CD14-positive monocyte (primary cell): ENCODE measurements at regions not wholly inside any gene's neighbourhood (a gene's known extent, or its start where the extent isn't known, plus 50 kb on each side); places are given as distances from the start of the nearest gene placed in this dataset.

ENCODE experiments used
- DNase-seq, 3 donors: peaks; one replicate each; pipeline ENCODE4 v3.0.0-alpha.2; 2011 to 2022
- H2AFZ ChIP-seq: 2 replicates; pipeline ENCODE4 v1.6.0; 2012; ENCODE audit warnings: mild to moderate bottlenecking, low read depth, low read length, inconsistent platforms; ENCODE audit not compliant: insufficient read depth, poor library complexity, severe bottlenecking
- H3K27ac ChIP-seq, 2 donors: 1 replicate in 1 of 2; 2 replicates in 1 of 2; pipeline ENCODE4 v1.5.1; 2012 to 2013; ENCODE audit warnings: low read length in 2 of 2, control low read depth in 1 of 2, inconsistent platforms in 1 of 2, low read depth in 1 of 2, mild to moderate bottlenecking in 1 of 2
- H3K27me3 ChIP-seq, 2 donors: one replicate each; pipeline versions ENCODE4 v1.6.0 to v1.6.1; 2011 to 2013; ENCODE audit warnings: low read length in 2 of 2; ENCODE audit not compliant: control insufficient read depth in 2 of 2, insufficient read depth in 2 of 2
- H3K36me3 ChIP-seq, 2 donors: replicated peaks in 1 of 2; 1 replicate in 1 of 2; 2 replicates in 1 of 2; pipeline versions ENCODE4 v1.5.1 to v1.6.1; 2012 to 2013; ENCODE audit warnings: low read length in 2 of 2, control low read depth in 1 of 2, inconsistent platforms in 1 of 2, mild to moderate bottlenecking in 1 of 2; ENCODE audit not compliant: insufficient read depth in 2 of 2, control insufficient read depth in 1 of 2
- H3K4me1 ChIP-seq, 2 donors: 1 replicate in 1 of 2; 2 replicates in 1 of 2; pipeline versions ENCODE4 v1.5.1 to v1.6.1; 2012 to 2013; ENCODE audit warnings: low read length in 2 of 2, control low read depth in 1 of 2, inconsistent platforms in 1 of 2, mild to moderate bottlenecking in 1 of 2, moderate library complexity in 1 of 2; ENCODE audit not compliant: insufficient read depth in 2 of 2, control insufficient read depth in 1 of 2
- H3K4me2 ChIP-seq: replicated peaks from 2 replicates; pipeline ENCODE3; 2012; ENCODE audit warnings: low read length, moderate library complexity, mild to moderate bottlenecking; ENCODE audit not compliant: poor library complexity, severe bottlenecking; ENCODE audit errors: extremely low read depth
- H3K4me3 ChIP-seq, 3 experiments: fragments of 200-600 bp in 1 of 3; sonication (generic) in 1 of 3; replicated peaks in 1 of 3; 1 replicate in 2 of 3; 2 replicates in 1 of 3; pipeline ENCODE4 v1.5.1; 2011 to 2013; ENCODE audit warnings: low read length in 3 of 3, mild to moderate bottlenecking in 3 of 3, control low read depth in 2 of 3, low read depth in 2 of 3, inconsistent platforms in 1 of 3, moderate library complexity in 1 of 3
- H3K79me2 ChIP-seq: 2 replicates; pipeline ENCODE4 v1.6.0; 2012; ENCODE audit warnings: mild to moderate bottlenecking, control low read depth, inconsistent platforms, low read length, moderate library complexity; ENCODE audit not compliant: insufficient read depth
- H3K9ac ChIP-seq: 2 replicates; pipeline ENCODE4 v1.6.0; 2017; ENCODE audit warnings: low read length, mild to moderate bottlenecking; ENCODE audit not compliant: insufficient read depth, poor library complexity, severe bottlenecking
- H3K9me3 ChIP-seq, 2 donors: replicated peaks in 1 of 2; 1 replicate in 1 of 2; 2 replicates in 1 of 2; pipeline versions ENCODE4 v1.5.1 to v1.6.1; 2012 to 2013; ENCODE audit warnings: low read length in 2 of 2, control low read depth in 1 of 2; ENCODE audit not compliant: control insufficient read depth in 1 of 2, insufficient read depth in 1 of 2
- H4K20me1 ChIP-seq: 2 replicates; pipeline ENCODE4 v1.6.0; 2012; ENCODE audit warnings: mild to moderate bottlenecking, low read length, control low read depth, moderate library complexity; ENCODE audit not compliant: insufficient read depth
- H3K27ac Mint-ChIP-seq, 7 donors: one replicate each; pipeline ENCODE4 v1.8.0; 2020; ENCODE audit warnings: mild to moderate bottlenecking in 7 of 7, mixed read lengths in 7 of 7, moderate library complexity in 6 of 7, inconsistent platforms in 2 of 7
- H3K27me3 Mint-ChIP-seq, 3 donors: one replicate each; pipeline ENCODE4 v1.8.0; 2021 to 2022; ENCODE audit warnings: low read depth in 3 of 3, mild to moderate bottlenecking in 3 of 3, mixed read lengths in 3 of 3, moderate library complexity in 3 of 3, inconsistent platforms in 1 of 3
- H3K36me3 Mint-ChIP-seq, 2 donors: one replicate each; pipeline ENCODE4 v1.8.0; 2020; ENCODE audit warnings: mixed read lengths in 2 of 2, inconsistent platforms in 1 of 2, mild to moderate bottlenecking in 1 of 2
- H3K4me1 Mint-ChIP-seq: one replicate; pipeline ENCODE4 v1.8.0; 2020; ENCODE audit warnings: mild to moderate bottlenecking, mixed read lengths
- H3K4me3 Mint-ChIP-seq, 2 donors: one replicate each; pipeline ENCODE4 v1.8.0; 2020; ENCODE audit warnings: mild to moderate bottlenecking in 2 of 2, mixed read lengths in 2 of 2, moderate library complexity in 1 of 2
- H3K9me3 Mint-ChIP-seq, 7 donors: one replicate each; pipeline ENCODE4 v1.8.0; 2020 to 2022; ENCODE audit warnings: mixed read lengths in 7 of 7, mild to moderate bottlenecking in 6 of 7, moderate library complexity in 6 of 7, inconsistent platforms in 2 of 7
- CTCF ChIP-seq: fragments of 200-600 bp; IDR thresholded peaks from one replicate; pipeline ENCODE4 v1.8.0; 2022; ENCODE audit warnings: antibody characterized with exemption, mild to moderate bottlenecking
- WGBS: methylation state at CpG from one replicate; pipeline ENCODE4 v1.1.5; 2013; ENCODE audit warnings: missing lambda C conversion rate; ENCODE audit not compliant: insufficient coverage; 5-methylcytosine and 5-hydroxymethylcytosine counted together
- intact Hi-C, 2 donors: fragments of 100-400 bp; cut with micrococcal nuclease; formaldehyde crosslinking; loops; one replicate each; pipeline versions ENCODE4 v1.15.0 to v1.15.1; 2023

GRCh38 chr4:185997296-185997695 lies 71.7 kb upstream of the TLR3 start:
- Mint-ChIP-seq H3K4me3 (no peak overlapping the region), H3K27ac (no peak overlapping the region), H3K4me1 (no peaks in the 10 kb centered on the region), H3K27me3 (peaks cover 0 to 2% (median 2%) of the 10 kb centered on the region in 3 donors), H3K36me3 (no peaks in the 10 kb centered on the region), H3K9me3 (peaks cover 0 to 2% (median 1%) of the 10 kb centered on the region in 7 donors)
- Histone ChIP-seq H2AFZ (no peak overlapping the region), H3K9ac (no peak overlapping the region), H3K27me3 (no peaks in the 10 kb centered on the region), H4K20me1 (no peaks in the 10 kb centered on the region), H3K27ac (no peak overlapping the region), H3K4me1 (no peaks in the 10 kb centered on the region), H3K36me3 (no peaks in the 10 kb centered on the region), H3K4me3 (no peak overlapping the region), H3K79me2 (no peaks in the 10 kb centered on the region), H3K4me2 (no peak overlapping the region), H3K9me3 (no peaks in the 10 kb centered on the region)
- no peak for TF ChIP-seq CTCF
- intact Hi-C loops, result no loop called here
- no peak for DNase-seq
- WGBS, result 92% methylated on average over 5 of the region's 7 CpGs

- Histone ChIP-seq H3K79me2 (no peaks in the 10 kb centered on the region), H3K4me3 (no peak overlapping the region), H2AFZ (no peak overlapping the region), H4K20me1 (no peaks in the 10 kb centered on the region), H3K9me3 (no peaks in the 10 kb centered on the region), H3K4me2 (no peak overlapping the region), H3K4me1 (no peaks in the 10 kb centered on the region), H3K36me3 (no peaks in the 10 kb centered on the region), H3K9ac (no peak overlapping the region), H3K27ac (no peak overlapping the region), H3K27me3 (no peaks in the 10 kb centered on the region)
- TF ChIP-seq CTCF, result no peak
- Mint-ChIP-seq H3K36me3 (no peaks in the 10 kb centered on the region), H3K4me1 (no peaks in the 10 kb centered on the region), H3K27ac (no peak overlapping the region), H3K4me3 (no peak overlapping the region), H3K27me3 (peaks cover 0 to 5% (median 2%) of the 10 kb centered on the region in 3 donors), H3K9me3 (peaks cover 0 to 2% (median 1%) of the 10 kb centered on the region in 7 donors)
- DNase-seq, result no peak
- 80% methylated on average over 1 of the region's 5 CpGs for WGBS
- intact Hi-C loops, result no loop called here
Observed at GRCh38 chr4:185998791-185999190, 70.2 kb upstream of the TLR3 start.
